A172 (cell line): ENCODE measurements at regions not wholly inside any gene's neighbourhood (a gene's known extent, or its start where the extent isn't known, plus 50 kb on each side); places are given as distances from the start of the nearest gene placed in this dataset.
"Not testable (repeated sequence)": the region's sequence is repeated elsewhere in the genome, so short reads cannot be mapped to it uniquely, and the experiment has no call there.

Source experiments
- DNase-seq: peaks from one replicate; pipeline ENCODE4 v3.0.0-alpha.2; 2015; ENCODE audit warnings: low spot score

DNA sequence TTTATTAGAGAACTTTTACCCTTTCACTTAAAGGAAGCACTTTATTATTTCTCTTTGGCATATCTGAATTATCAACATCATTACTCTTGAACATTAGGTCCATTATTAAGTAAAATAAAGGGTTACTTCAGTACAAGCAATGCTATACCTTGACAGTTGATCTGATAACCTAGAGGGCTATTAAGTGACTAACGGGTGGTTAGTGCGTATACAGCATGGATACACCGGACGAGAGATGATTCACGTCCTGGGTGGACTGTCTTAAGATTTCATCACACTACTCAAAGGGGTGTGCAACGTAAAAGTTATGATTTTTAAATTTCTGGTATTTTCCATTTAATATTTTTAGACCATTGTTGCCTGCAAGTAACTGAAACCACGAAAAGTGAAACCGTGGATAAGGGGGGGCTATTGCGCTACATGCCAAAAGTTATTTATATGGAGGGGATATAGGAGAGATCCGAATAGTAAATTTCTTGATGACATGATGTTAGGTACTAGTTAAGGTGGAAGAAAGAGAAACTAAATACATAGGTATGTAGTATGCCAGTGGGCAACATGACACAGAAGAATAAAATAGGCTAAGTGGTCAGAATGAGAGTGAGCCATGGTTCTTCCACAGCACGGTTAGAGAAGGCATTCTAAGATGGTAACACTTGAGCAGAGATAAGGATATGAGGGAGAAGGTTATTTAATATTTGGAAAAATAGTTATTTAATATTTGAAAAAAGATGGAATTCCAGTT, 230.8 kb upstream of the ANKRD50 start:
- peak; percentile 90 for DNase-seq

DNA sequence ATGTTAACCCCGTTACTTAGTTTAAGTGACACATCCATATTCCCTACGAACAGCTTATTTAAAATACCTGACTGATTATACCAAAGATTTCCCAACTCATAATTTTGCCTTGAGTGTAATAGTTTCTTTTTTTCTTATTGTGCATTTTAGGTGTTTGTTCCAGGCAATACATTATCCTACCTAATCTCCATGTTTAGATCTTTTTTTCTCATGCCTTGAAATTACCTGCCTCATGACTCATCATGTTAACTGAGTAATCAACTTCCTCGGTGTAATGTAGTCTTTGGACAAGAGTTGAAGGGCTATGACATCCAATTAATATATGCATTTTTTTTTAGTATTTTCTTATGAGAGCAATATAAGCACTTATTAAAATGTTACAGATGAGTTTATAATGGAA, 228.7 kb upstream of the ANKRD50 start:
- peak; percentile 72 for DNase-seq

DNA sequence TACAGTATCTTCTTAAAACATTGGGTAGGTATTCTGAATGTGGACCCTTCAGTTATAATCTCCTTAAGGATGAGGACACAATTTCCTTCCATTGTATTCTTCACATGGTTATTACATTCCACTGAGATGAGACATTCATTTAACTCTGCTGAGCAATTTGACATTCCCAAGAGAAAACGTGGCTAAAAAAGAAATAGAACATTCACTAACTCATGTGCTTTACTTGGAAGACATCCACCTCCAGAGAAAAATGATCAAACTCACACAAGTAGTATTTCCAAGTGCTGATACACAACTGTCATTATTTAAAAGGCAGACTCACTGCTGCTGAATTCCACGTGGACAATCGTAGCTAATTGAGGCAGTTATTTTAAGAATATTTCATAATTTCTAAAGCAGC, 227.9 kb upstream of the ANKRD50 start:
- DNase-seq, result peak; percentile 94

DNA sequence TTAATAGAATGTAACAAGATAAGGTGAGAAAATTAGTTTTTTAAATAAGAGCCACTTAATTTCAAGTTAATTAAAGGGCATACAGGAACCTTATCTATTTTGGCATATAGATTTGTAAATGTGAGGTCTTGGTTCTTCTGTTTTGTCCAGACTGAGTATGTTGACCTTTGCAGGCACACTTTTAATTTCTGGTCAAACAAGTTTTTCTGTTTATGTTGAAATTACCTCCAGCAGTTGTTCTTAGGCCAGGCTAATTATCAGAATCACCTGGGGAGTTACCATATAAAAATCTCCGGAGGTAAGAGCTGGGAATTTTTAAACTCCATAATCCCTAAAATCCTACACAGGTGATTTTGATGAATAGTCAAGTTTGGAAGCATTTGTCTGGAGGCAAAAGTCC, 227.4 kb upstream of the ANKRD50 start:
- no peak for DNase-seq

DNA sequence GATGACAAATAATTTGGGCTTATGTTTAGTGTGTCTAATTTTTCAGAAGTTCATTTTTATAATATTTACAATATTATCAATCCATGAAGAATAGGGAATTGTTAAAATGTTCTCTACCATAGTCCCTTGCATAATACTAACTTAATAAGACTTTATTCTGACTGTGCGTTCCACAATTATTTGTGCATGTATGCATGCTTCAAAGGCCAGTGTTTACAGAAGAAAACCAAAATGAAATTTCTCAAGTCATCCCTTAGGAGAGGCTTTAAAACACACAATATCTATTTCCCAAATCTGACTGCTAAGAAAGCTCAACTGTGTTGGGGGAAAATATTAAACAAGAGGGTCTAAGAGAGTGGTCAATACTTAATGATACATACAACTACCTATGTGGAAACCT, 226.3 kb upstream of the ANKRD50 start:
- DNase-seq, result no peak

DNA sequence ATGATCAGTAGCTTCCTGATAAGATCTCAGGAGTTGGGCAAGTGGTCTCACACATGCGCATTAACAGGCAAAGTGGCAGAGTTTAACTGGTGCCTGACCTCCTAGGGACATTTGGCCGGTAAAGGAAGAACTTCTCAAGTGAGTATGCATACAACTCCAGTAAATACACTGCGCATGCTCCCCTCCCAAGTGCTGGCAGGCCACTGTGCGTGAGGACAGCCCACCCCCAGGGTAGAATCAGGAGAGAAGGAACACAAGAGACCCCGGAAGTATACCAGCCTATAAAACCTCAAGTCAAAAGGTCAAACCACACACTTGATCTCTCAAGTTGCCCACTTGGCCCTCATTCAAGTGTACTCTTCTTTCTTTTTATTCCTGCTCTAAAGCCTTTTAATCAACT, 225.5 kb upstream of the ANKRD50 start:
- DNase-seq, result no peak

DNA sequence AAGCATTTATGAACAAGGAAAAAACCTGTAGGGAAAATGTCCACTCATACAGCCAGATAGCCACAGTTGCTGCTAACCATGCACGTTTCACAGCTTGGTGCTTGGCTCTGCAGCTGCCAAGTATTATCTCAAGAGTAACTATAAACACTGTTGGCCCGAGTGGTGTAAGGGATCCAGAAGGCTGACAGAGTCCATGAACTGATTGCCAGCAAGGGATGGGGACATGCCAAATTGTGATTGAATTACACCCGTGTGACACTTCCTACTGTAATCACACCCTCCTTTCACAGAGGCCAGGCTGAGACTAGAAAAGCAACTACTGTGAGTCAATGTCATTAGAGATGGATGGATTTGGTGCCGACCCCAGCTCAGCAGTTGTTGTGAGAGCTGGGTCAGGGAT, 223.9 kb upstream of the ANKRD50 start:
- DNase-seq, result no peak

DNA sequence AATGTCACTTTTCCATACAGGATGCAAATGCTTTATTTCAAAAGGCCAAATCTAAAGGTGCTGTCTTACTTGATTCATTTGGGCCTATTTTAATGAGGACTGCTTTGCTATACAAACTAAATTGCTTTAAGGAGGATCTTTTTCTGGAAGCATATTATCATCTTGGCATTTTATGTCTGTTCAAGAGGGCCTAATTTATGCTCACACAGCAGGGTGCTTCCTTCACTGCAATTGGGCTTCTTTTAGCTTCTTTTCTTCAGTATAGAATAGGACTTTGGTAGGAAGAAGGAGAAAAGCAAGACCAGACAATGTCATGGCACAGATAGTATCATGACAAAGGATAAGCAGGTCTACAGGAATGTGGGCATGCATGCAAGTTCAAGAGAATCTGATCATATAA, 222.4 kb upstream of the ANKRD50 start:
- no peak for DNase-seq

DNA sequence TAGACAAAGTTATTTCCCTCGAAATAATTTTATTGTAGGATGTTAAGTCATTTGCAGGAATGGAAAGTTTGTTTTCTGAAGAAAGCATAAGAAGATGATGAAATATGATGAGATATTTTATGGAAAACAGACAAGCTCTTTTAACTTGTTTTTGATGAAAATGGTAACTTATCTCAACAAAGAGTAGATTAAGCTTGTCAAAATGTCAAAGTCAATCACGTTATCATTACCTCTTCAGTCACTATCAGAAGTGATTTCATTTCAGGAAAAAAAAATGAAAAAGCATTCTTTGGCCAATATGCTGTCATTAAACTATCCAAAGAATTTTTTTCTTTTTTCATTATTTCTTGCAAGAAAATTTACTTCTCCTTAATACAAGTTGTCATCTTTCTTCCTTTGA, 221.0 kb upstream of the ANKRD50 start:
- no peak for DNase-seq

DNA sequence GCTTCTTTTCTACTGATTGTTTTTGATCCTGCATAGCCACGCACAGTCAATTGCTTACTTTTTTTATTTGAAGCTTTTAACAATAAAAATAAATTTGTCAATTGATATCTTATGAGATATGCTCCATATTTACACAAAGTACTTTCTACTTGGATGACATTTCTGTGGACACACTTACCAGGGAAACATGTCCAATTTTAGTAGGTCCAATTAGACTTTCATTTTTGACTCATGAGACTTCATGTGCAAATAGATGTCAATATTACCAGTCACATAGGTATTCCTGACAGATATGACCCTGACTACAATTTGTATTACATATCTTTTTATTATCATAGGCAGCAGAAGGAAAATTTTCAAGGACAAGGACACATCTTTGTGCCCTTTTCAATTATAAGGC, 219.9 kb upstream of the ANKRD50 start:
- no peak for DNase-seq

DNA sequence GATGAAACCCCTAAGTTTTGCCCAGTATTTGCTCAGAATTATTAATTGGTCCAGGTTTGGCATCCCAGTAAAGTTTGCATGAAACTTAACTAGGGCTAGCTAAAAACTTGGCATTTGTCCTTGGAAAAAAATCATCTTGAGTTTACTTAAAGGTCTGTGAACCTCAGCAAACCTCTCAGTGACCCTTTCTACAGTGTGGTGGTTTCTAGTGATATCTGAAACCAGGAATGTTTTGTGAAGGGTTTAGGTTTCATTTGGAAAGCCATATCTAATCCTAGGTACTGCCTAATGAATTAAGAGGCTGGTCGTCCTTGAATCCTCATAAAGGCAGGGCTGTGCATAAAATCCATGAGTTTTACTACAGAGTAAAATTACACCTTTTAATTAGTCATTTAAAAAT, 218.5 kb upstream of the ANKRD50 start:
- DNase-seq, result no peak

DNA sequence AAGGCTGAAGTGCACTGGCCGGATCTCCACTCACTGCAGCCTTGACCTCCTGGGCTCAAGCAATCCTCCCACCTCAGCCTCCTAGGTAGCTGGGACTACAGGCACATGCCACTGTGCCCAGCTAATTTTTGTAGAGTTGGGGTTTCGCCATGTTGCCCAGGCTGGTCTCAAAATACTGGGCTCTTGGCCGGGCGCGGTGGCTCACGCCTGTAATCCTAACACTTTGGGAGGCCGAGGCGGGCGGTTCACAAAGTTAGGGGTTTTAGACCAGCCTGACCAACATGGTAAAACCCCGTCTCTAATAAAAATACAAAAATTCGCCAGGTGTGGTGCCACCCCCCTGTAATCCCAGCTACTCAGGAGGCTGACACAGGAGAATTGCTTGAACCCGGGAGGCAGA, 210.2 kb upstream of the ANKRD50 start:
- DNase-seq, result not testable (repeated sequence)

DNA sequence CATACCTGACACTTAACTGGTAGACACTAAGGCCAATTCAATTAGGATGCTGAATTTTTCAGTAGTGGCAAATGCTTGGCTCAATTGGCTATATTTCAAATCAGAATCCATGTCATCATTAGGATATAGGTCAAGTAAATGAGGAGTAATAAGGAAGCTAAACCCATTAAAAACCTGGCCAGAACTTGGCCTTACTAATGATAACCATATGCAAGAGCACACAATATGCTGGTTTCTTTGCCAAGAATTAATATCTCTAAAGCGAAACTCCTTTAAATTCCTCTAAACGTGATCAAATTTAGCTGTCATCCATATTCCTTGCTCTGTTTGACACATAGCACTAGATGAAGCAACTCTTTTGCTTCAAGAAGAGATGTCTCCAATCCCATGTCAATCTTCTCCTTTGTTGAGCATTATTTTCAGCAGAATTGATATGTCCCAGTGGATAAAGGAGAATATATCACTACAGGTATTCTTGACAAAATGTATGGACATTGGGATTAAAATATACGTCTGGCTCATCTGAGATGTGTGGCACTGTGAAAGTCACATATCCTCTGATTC, 206.1 kb upstream of the ANKRD50 start:
- DNase-seq, result no peak

DNA sequence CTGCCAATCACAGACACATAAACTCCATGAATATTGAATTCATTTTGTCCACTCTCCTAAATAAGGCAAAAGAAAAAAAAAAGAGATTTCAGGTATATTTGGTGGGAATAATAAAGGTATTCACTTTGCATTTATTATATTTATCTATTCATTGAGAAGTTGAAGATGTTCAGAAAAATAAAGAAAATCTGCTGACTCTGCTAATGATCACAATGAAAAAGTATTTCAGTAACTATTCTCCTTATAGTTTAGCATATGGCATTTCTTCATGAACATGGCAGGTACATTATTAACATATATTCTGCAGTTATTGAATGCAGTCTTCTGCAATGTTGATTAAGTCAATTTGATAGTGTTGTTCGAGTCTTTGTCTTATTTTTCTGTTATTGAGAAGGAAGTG, 202.5 kb upstream of the ANKRD50 start:
- DNase-seq, result no peak

DNA sequence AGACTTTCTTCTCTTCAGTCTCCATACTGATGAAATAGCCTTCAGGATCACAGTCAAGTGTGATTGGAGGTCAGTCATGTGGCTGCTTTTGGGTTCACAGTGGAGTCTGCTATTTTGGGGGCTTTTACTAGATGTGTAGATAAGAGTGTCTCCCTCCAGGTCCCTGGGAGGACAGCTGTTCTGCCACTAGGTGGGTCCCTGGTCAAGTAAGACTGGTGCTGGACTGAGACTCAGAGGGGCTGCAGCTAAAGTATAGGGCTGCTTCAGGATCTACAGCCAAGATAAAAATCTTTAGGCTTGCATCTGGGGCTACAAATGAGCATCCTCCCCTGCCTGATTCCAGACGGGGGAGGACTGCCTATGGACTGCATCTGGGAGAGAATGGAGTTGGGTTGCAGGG, 200.7 kb upstream of the ANKRD50 start:
- DNase-seq, result no peak

DNA sequence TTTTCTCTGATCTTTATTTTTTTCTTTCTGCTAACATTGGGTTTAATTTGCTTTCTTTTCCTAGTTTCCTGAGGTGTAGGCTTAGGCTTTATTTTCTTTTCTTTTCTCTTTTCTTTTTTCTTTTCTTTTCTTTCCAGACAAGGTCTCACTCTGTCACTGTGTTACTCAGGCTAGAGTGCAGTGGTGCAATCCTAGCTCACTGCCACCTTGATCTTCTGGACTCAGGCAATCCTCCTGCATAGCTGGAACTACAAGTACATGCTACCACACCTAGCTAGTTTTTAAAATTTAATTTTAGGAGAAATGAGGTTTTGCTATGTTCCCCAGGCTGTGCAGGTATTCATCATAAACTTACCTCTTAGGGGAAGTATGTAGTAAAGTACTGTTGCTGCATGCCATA, 197.8 kb upstream of the ANKRD50 start:
- no peak for DNase-seq

DNA sequence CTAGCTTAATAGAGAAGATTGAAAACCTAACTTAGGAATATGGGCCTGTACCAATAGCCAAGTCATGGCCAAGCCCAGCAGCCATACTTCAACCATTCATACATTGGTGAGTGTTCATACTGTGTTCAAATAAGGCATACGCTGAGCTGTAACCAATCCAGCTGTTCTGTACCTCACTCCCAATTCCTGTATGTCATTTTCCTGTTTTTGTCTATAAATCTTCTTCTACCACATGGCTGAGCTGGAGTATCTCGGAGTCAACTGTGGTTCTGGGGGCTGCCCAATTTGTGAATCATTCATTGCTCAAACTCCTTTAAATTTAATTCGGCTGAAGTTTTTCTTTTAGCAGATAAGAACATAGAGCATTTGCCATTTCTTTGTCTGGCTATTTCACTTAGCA, 195.3 kb upstream of the ANKRD50 start:
- peak; percentile 62 for DNase-seq

DNA sequence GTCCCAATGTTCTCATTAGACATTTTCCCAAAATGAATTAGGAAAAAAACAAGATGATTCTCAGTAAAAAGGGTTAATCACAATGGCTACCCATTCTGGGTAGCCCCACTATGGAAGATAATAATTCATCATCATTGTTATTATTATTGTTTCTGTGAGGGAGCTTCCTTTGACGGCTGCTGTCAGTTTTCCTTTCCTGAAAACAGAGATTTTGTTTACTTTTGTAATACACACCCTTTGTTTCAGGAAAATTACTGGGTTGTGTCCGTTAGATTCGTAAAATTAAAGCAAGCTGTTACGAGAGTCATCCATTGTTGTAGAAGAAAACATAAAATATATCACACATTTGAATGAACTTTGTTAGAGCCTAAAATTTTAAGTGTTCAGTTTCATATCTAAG, 192.9 kb upstream of the ANKRD50 start:
- DNase-seq, result no peak

DNA sequence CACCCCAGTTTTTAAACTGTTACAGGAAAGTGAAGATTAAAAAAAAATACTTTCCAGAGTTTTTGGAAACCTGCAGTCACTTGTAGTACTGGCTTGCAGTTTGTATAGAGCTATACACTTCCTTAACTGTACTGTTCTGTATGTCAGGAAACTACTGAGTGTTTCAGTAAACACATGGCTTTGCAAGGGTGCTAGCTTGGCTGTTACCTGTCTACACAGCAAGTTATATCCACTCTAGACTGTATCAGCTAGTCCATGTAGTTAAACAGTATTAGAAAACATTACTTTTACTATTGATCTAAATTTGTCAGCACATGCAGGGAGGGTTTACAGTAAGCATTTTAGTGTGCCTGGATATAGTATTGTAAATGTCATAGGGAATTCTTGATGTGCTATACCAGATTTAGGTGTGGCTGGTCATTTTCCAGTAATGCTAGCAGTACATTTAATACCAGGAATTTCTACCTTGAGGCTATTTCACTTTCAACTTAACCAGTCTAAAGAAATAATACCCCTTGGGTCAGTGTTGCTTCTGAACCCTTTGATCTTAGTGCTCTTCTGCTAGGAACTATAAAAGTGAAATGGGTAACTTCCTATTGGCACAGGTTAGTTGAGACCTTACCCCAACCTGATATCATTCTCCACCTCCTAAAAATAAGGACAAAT, 192.3 kb upstream of the ANKRD50 start:
- DNase-seq, result no peak

DNA sequence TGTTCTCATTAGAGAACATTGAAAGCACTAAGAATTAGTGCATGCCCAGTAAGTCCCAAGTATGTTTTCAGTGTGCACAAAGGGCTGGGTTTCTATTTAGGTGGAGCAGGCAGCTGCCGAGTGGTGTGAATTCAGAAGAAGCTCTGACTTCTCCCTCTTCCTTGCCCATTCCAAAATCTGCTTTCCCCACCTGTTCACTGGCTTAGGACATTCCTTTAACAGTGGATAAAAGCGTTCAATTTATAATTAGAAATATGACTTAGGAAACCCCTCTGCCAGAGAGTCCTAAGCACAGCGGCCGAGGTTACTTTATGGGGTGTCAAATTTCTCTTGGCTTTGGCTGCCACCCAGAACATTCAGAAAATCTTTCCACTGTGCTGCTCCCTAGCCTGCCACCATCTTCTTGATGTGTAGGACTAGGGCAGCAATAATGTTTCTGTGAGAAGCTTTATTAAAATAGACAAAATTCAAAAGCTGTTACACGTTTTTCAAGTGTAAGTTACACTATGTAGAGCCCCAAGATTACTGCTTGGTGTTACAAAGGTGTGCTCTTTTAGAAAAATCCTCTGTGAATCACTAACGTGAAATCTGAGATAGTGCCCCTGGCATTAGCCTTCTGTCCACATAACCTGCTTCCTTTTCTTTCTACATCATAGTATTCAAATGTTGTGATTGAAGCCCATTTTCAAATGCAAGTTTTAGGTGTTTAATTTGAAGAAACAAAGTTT, 191.6 kb upstream of the ANKRD50 start:
- peak; percentile 55 for DNase-seq

DNA sequence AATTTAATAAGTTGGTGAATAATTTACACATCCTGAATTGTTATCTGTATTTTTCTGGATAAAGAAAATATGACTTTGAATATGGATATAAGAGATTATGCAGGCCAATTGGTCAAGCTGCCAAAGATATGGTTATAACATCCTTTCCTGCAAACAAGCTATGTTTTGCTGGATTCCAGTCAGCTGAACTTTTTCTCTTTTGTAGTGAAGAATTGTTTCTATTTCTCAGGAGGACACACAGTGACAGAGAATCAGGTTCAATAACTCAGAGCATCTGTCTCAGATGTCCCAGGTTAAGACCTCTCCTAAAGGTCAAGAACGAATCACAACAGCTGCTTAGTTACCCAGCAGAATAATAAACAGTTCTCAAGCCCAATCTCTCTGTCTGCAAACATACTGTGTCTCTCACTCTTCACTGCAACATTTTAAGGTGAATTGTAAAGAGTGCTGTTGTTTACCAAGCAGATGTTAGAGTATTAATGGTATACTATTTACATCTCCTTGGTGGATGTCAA, 189.5 kb upstream of the ANKRD50 start:
- DNase-seq, result no peak

DNA sequence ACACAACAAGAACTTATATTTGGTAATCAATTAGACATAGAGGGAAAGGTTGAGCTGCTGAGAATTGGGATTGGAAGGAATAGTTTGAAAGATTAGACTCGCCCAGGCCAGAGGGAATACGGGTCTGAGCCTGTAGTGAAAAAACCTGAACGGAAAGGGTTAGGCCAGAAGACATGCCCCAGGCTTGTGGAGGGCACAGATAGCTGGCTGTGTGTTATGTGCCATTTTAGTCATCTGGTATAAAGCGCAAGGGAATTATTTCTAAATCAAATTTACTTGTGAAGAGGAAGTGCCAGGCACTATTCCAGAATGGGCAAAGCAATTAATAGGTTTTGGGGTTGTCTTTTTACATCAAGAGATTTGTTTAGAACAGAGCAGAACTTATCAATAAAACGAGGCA, 187.5 kb upstream of the ANKRD50 start:
- no peak for DNase-seq

DNA sequence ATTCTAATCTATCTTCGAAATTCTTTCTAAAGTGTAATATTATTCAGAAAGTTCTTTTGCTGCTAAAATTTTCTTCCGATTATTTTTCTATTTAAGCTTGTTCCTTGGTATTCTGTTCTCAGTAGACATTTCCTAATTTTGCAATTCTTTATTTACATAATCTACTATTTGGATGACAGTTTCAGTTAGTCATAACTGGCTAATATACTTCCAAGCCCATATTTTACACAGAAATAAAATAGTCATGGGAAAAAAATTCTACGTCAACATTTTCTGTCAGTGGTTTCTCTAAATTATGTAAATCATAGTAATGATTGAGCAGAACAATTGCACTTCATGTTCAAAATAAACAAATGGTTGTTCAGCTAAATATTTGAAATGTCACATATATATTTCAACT, 178.0 kb upstream of the ANKRD50 start:
- no peak for DNase-seq
